ENCODE measurements at regions not wholly inside any gene's neighbourhood (a gene's known extent, or its start where the extent isn't known, plus 50 kb on each side); places are given as distances from the start of the nearest gene placed in this dataset.
"Not testable (repeated sequence)": the region's sequence is repeated elsewhere in the genome, so short reads cannot be mapped to it uniquely, and the experiment has no call there.

GRCh38 chr2:87318814-87319491, 297.3 kb upstream of the PLGLB1 start:
- not testable (repeated sequence) for ATAC-seq

GRCh38 chr2:87319705-87320104, 298.1 kb upstream of the PLGLB1 start:
- not testable (repeated sequence) for ATAC-seq

- ATAC-seq: not testable (repeated sequence)
These were observed 299.6 kb upstream of the PLGLB1 start for GRCh38 chr2:87321201-87321600.

GRCh38 chr2:87324335-87325041, 302.8 kb upstream of the PLGLB1 start:
- ATAC-seq: peak; percentile 83

GRCh38 chr2:87325042-87325910, 303.6 kb upstream of the PLGLB1 start:
- peak; percentile 85 for ATAC-seq

- not testable (repeated sequence) for ATAC-seq
These were observed 304.3 kb upstream of the PLGLB1 start for GRCh38 chr2:87325911-87326294.

GRCh38 chr2:87326754-87327153, 305.1 kb upstream of the PLGLB1 start:
- not testable (repeated sequence) for ATAC-seq

GRCh38 chr2:87327648-87328371, 306.2 kb upstream of the PLGLB1 start:
- not testable (repeated sequence) for ATAC-seq

- not testable (repeated sequence) for ATAC-seq
These were observed 307.9 kb upstream of the PLGLB1 start for GRCh38 chr2:87329529-87329928.

- not testable (repeated sequence) for ATAC-seq
These were observed 308.8 kb upstream of the PLGLB1 start for GRCh38 chr2:87330486-87330885.

GRCh38 chr2:87331940-87332583, 310.4 kb upstream of the PLGLB1 start:
- ATAC-seq: peak; percentile 22

- not testable (repeated sequence) for ATAC-seq
These were observed 313.2 kb upstream of the PLGLB1 start for GRCh38 chr2:87334888-87335287.

- ATAC-seq: not testable (repeated sequence)
These were observed 317.4 kb upstream of the PLGLB1 start for GRCh38 chr2:87338998-87339397.

GRCh38 chr2:87341601-87342014, 320.0 kb upstream of the PLGLB1 start:
- not testable (repeated sequence) for ATAC-seq

GRCh38 chr2:87342175-87342574, 320.5 kb upstream of the PLGLB1 start:
- not testable (repeated sequence) for ATAC-seq

GRCh38 chr2:87343347-87343746, 321.7 kb upstream of the PLGLB1 start:
- not testable (repeated sequence) for ATAC-seq

- ATAC-seq: not testable (repeated sequence)
These were observed 323.6 kb upstream of the PLGLB1 start for GRCh38 chr2:87345283-87345682.

GRCh38 chr2:87348556-87348955, 326.9 kb upstream of the PLGLB1 start:
- not testable (repeated sequence) for ATAC-seq

GRCh38 chr2:87349006-87349405, 327.4 kb upstream of the PLGLB1 start:
- not testable (repeated sequence) for ATAC-seq

GRCh38 chr2:87352178-87352934, 330.7 kb upstream of the PLGLB1 start:
- not testable (repeated sequence) for ATAC-seq

- ATAC-seq: not testable (repeated sequence)
These were observed 331.8 kb upstream of the PLGLB1 start for GRCh38 chr2:87353408-87353807.
